Dedifferentiated amniotic fluid mesenchymal stem cell (primary cell): ENCODE measurements at regions not wholly inside any gene's neighbourhood (a gene's known extent, or its start where the extent isn't known, plus 50 kb on each side); places are given as distances from the start of the nearest gene placed in this dataset.
"Not testable (repeated sequence)": the region's sequence is repeated elsewhere in the genome, so short reads cannot be mapped to it uniquely, and the experiment has no call there.

ENCODE experiments used
- DNase-seq: peaks from one replicate; pipeline ENCODE4 v3.0.0-alpha.2; 2016; ENCODE audit errors: extremely low spot score

DNA sequence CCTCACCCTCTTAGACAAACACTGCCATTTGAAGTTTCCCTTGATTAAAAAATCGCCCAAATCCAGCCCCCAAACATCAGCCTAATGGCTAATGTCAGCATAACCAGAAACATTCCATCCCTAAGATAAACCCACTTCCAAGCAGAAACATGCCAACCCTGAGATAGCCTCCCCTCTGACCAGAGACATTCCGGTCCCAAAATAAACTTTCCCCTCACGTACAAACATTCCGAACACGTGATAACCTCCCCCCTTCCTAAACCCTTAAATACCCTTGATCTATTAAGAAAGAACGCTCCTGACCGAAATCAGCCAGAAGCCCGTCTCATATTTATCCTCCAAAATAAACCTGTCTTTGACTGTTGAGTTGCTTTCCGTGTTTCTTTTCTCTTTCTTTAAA lies 237.2 kb downstream of the ASMT start:
- no peak for DNase-seq

DNA sequence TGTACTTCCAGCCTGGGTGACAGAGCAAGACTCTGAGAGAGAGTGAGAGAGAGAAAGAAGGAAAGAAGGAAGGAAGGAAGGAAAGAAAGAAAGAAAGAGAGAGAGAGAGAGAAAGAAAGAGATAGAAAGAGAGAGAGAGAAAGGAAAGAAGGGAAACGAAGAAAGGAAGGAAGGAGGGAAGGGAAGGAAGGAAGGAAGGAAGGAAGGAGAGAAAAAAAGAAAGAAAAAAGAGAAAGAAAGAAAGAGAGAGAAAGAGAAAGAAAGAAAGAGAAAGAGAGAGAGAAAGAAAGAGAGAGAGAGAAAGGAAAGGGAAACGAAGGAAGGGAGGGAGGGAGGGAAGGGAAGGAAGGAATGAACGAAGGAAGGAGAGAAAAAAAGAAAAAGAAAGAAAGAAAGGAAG lies 238.6 kb downstream of the ASMT start:
- no peak for DNase-seq

GRCh38 chrX:1853916-1854315 lies 239.1 kb downstream of the ASMT start:
- no peak for DNase-seq

GRCh38 chrX:1854861-1855260 lies 240.0 kb downstream of the ASMT start:
- DNase-seq: not testable (repeated sequence)

- not testable (repeated sequence) for DNase-seq
Observed at GRCh38 chrX:1859266-1859665, 244.4 kb downstream of the ASMT start.

- DNase-seq: no peak
Observed at GRCh38 chrX:1860936-1861594, 246.2 kb downstream of the ASMT start.

DNA sequence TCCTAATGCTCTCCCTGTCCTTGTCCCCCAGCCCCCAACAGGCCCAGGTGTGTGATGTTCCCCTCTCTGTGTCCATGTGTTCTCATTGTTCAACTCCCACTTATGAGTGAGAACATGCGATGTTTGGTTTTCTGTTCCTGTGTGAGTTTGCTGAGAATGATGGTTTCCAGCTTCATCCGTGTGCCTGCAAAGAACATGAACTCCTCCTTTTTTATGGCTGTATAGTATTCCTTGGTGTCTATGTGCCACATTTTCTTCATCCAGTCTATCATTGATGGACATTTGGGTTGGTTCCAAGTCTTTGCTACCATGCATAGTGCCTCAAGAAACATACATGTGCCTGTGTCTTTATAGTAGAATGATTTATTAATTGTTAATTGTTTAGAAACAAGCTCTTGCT lies 249.1 kb downstream of the ASMT start:
- DNase-seq: not testable (repeated sequence)

GRCh38 chrX:1870421-1870820 lies 255.6 kb downstream of the ASMT start:
- no peak for DNase-seq

GRCh38 chrX:1871887-1872286 lies 257.0 kb downstream of the ASMT start:
- no peak for DNase-seq

DNA sequence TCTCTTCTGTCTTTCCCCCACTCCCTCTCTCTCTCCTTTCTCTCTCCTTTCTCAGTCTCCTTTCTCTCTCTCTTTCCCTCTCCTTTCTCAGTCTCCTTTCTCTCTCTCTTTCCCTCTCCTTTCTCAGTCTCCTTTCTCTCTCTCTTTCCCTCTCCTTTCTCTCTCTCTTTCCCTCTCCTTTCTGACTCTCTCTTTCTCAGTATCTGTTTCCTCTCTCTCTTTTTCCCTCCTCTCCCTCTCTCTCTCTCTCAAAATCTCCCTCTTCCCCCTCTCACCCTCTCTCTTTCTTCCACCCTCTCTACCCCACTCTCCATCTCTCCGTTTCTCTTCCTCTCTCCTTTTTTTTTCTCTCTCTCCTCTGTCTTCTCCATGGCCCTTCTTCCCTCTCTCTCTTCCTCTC lies 258.8 kb downstream of the ASMT start:
- no peak for DNase-seq

GRCh38 chrX:1874416-1874815 lies 259.6 kb downstream of the ASMT start:
- no peak for DNase-seq

- no peak for DNase-seq
Observed at GRCh38 chrX:1874899-1875298, 260.0 kb downstream of the ASMT start.

GRCh38 chrX:1876041-1876440 lies 261.2 kb downstream of the ASMT start:
- no peak for DNase-seq

GRCh38 chrX:1877780-1878179 lies 262.9 kb downstream of the ASMT start:
- no peak for DNase-seq

DNA sequence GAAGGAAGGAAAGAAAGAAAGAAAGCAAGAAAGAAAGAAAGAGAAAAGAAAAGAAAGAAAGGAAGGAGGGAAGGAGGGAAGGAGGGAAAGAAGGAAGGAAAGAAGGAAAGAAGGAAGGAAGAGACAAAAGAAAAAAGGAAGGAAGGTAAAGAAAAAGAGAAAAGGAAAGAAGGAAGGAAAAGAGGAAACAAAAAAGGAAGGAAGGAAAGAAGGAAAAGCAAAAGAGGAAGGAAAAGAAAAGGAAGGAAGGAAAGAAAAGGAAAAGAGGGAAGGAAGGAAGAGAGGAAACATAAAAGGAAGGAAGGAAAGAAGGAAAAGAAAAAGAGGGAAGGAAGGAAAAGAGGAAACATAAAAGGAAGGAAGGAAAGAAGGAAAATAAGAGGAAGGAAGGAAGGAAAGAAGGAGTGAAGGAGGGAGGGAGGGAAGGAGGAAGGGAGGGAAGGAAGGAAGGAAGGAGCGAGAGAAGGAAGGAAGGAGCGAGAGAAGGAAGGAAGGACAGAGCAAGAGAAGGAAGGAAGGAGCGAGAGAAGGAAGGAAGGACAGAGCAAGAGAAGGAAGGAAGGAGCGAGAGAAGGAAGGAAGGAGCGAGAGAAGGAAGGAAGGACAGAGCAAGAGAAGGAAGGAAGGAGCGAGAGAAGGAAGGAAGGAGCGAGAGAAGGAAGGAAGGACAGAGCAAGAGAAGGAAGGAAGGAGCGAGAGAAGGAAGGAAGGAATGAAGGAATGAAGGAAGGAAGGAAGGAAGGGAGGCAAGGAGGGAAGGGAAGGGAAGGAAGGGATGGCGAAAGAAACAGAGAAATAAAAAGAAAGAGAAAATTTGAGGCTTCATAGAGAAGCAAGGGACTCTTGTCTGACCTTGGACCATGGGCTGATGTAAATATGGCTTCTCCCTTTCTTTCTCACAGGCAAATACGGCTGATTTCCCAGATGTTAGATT lies 266.3 kb downstream of the ASMT start:
- DNase-seq: not testable (repeated sequence)

- DNase-seq: no peak
Observed at GRCh38 chrX:1883772-1884171, 268.9 kb downstream of the ASMT start.

GRCh38 chrX:1884446-1884845 lies 269.6 kb downstream of the ASMT start:
- no peak for DNase-seq

GRCh38 chrX:1885116-1885515 lies 270.3 kb downstream of the ASMT start:
- DNase-seq: no peak

DNA sequence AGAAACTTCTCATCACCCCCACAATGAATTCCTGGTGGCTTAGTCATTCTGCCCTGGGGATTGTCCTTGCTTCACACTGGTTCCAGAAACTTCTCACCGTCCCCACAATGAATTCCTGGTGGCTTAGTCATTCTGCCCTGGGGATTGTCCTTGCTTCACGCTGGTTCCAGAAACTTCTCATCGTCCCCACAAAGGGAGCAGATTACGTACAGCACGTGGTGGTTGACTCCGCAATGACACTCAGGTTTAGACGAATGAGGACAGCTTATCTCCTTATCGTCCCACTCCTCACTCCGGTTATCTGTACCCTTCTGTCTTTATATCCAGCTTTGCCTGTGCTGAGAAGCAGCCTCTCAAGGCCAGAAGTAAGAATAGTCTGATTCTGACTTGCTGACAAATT lies 273.4 kb downstream of the ASMT start:
- not testable (repeated sequence) for DNase-seq

DNA sequence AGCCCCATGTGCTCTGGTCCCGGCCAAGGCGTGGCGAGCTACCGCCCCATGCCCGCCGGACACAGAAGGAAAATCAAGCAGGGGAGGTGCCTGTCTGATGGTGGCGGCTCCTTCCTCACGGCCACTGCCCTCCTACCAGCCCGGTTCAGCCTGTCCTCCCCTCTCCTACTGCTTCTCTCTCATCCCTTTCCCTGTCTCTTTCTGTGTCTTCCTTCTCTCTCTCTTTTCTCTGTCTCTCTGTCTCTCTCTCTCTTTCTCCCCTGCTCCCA lies 279.1 kb downstream of the ASMT start:
- DNase-seq: no peak

DNA sequence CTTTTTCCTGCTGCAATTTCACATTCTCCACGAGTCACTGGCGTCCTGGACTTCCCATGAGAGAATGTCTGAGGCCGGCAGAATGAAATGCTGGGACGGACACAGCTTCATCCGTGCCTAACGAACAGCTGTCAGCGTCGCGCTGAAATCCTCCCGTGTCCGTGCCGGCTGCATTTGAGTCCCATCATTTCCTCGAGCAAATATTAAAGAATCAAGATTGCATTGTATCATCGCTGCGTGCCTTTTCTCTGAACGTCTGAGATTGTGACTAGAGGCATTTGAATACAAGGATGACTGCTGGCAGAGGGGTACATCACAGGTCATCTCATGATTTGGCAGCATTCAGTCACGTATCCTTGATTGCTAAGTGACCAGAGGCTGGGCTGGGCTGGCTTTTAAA lies 279.9 kb downstream of the ASMT start:
- no peak for DNase-seq

- DNase-seq: no peak
Observed at GRCh38 chrX:1895583-1895982, 280.7 kb downstream of the ASMT start.

DNA sequence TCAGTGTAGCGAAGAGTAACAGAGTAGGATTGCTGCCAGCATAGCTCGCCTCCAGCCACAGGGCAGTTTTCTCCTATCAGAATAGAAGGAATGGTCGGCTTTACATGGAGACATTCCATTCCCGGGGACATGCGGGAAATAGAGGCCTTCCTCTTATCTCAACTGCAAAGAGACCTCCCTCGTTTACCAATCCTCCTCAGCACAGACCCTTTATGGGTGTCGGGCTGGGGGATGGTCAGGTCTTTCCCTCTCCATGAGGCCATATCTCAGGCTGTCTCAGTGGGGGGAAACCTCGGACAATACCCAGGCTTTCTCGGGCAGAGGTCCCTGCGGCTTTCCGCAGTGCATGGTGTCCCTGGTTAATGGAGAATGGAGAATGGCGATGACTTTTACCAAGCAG lies 285.0 kb downstream of the ASMT start:
- DNase-seq: no peak

DNA sequence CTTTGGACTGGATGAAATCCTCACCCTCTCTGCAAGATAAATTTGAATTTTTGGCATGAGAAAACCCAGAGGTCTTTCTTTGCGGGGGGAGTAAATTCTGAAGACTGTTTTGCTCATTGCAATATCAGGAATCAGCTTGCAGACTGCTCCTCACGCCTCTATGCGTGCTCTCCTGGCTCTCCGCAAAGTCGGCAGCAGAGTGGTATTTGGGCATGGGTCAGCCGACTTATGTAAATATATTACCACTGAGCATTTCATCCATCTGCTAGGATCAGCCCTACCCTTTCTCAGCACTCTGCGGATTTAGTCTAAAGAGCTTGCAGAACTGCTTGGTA lies 288.0 kb downstream of the ASMT start:
- DNase-seq: no peak
